H1 (cell line): ENCODE measurements at regions not wholly inside any gene's neighbourhood (a gene's known extent, or its start where the extent isn't known, plus 50 kb on each side); places are given as distances from the start of the nearest gene placed in this dataset.

Source experiments
- CTCF ChIA-PET: fragments of 300-600 bp; sonication (Branson Sonifier 250); formaldehyde crosslinking; loops from one replicate; lab custom pipeline; 2021; ENCODE audit not compliant: partially characterized antibody; lab: Charles Lee
- POLR2A ChIA-PET: fragments of 300-600 bp; sonication (Branson Sonifier 250); formaldehyde crosslinking; loops from one replicate; lab custom pipeline; 2021; ENCODE audit warnings: inconsistent platforms; ENCODE audit not compliant: partially characterized antibody; lab: Charles Lee
- DNase-seq, 2 experiments: peaks; one replicate each; pipeline versions ENCODE4 v3.0.0 to v3.0.0-alpha.2; 2010 to 2022; ENCODE audit warnings: low spot score in 2 of 2, low read depth in 1 of 2, mixed read lengths in 1 of 2
- FAIRE-seq: peaks from 2 replicates; lab custom pipeline; 2011; peaks lifted over from hg19 to GRCh38; lab: Jason Lieb, UNC
- H2AFZ ChIP-seq: 2 replicates; pipeline ENCODE4 v1.8.1; 2012; ENCODE audit warnings: low read length, inconsistent platforms
- H2AK5ac ChIP-seq: 2 replicates; pipeline ENCODE4 v1.6.1; 2013; ENCODE audit warnings: low read depth, low read length
- H2BK120ac ChIP-seq: replicated peaks from 2 replicates; pipeline ENCODE3; 2013; ENCODE audit warnings: low read depth, low read length, inconsistent platforms
- H2BK12ac ChIP-seq: 2 replicates; pipeline ENCODE4 v1.6.1; 2013; ENCODE audit warnings: low read depth, low read length
- H2BK15ac ChIP-seq: 2 replicates; pipeline ENCODE4 v1.6.1; 2013; ENCODE audit warnings: low read length
- H2BK20ac ChIP-seq: 2 replicates; pipeline ENCODE4 v1.6.1; 2013; ENCODE audit warnings: low read length
- H2BK5ac ChIP-seq: 2 replicates; pipeline ENCODE4 v1.6.1; 2013; ENCODE audit warnings: low read depth, low read length
- H3K14ac ChIP-seq: 2 replicates; pipeline ENCODE4 v1.6.1; 2013; ENCODE audit warnings: inconsistent platforms; ENCODE audit not compliant: insufficient read length
- H3K18ac ChIP-seq: 2 replicates; pipeline ENCODE4 v1.6.1; 2013; ENCODE audit warnings: low read length; ENCODE audit errors: extremely low read depth
- H3K23ac ChIP-seq: 2 replicates; pipeline ENCODE4 v1.6.1; 2013; ENCODE audit warnings: inconsistent platforms; ENCODE audit not compliant: insufficient read length
- H3K23me2 ChIP-seq: 2 replicates; pipeline ENCODE4 v1.6.1; 2013; ENCODE audit warnings: low read depth, low read length
- H3K27ac ChIP-seq: 2 replicates; pipeline ENCODE4 v1.6.1; 2011; ENCODE audit warnings: low read depth, low read length, inconsistent platforms
- H3K27me3 ChIP-seq, 4 experiments: replicated peaks in 1 of 4; 1 replicate in 1 of 4; 2 replicates in 3 of 4; pipeline versions ENCODE4 v1.6.1 to v1.8.1; 2011 to 2013; ENCODE audit warnings: low read length in 3 of 4, mild to moderate bottlenecking in 3 of 4, inconsistent platforms in 2 of 4, mixed read lengths in 2 of 4, moderate library complexity in 1 of 4; ENCODE audit not compliant: control insufficient read depth in 3 of 4, insufficient read depth in 3 of 4; ENCODE audit errors: extremely low read depth in 1 of 4
- H3K36me3 ChIP-seq, 4 experiments: 2 replicates each; pipeline versions ENCODE4 v1.6.1 to v1.8.1; 2011 to 2013; ENCODE audit warnings: mild to moderate bottlenecking in 4 of 4, low read length in 3 of 4, moderate library complexity in 2 of 4, control low read depth in 1 of 4, inconsistent platforms in 1 of 4; ENCODE audit not compliant: insufficient read depth in 4 of 4, control insufficient read depth in 2 of 4
- H3K4ac ChIP-seq: replicated peaks from 2 replicates; pipeline ENCODE3; 2013; ENCODE audit warnings: low read length, low read depth, mixed read lengths, inconsistent platforms; ENCODE audit not compliant: insufficient read length
- H3K4me1 ChIP-seq, 4 experiments: replicated peaks in 1 of 4; 1 replicate in 1 of 4; 2 replicates in 3 of 4; pipeline versions ENCODE4 v1.6.1 to v1.8.1; 2011 to 2013; ENCODE audit warnings: low read length in 3 of 4, inconsistent platforms in 2 of 4, mixed read lengths in 1 of 4; ENCODE audit not compliant: insufficient read depth in 4 of 4, control insufficient read depth in 3 of 4
- H3K4me2 ChIP-seq, 2 experiments: 2 replicates each; pipeline versions ENCODE4 v1.6.1 to v1.8.1; 2011 to 2013; ENCODE audit warnings: low read depth in 2 of 2, low read length in 2 of 2, control low read depth in 1 of 2, inconsistent platforms in 1 of 2, mild to moderate bottlenecking in 1 of 2; ENCODE audit not compliant: insufficient read depth in 1 of 2
- H3K4me3 ChIP-seq, 4 experiments: fragments of 200-600, 300-600 bp in 1 of 4; sonication (generic), shearing (Covaris generic), sonication (Bioruptor Twin) in 1 of 4; 2 replicates each; pipeline versions ENCODE4 v1.5.1 to v1.8.1; 2011 to 2016; ENCODE audit warnings: low read length in 4 of 4, low read depth in 3 of 4, control low read depth in 2 of 4, inconsistent platforms in 2 of 4, mild to moderate bottlenecking in 2 of 4, mixed read lengths in 1 of 4, moderate library complexity in 1 of 4; ENCODE audit not compliant: insufficient read depth in 2 of 4; ENCODE audit errors: extremely low read depth in 1 of 4
- H3K56ac ChIP-seq: replicated peaks from 2 replicates; pipeline ENCODE3; 2013; ENCODE audit warnings: low read depth, mild to moderate bottlenecking, mixed read lengths, low read length, inconsistent platforms; ENCODE audit not compliant: insufficient read length
- H3K79me1 ChIP-seq: 2 replicates; pipeline ENCODE4 v1.6.1; 2013; ENCODE audit warnings: low read depth, low read length, control low read depth
- H3K79me2 ChIP-seq, 2 experiments: 2 replicates each; pipeline versions ENCODE4 v1.6.1 to v1.8.1; 2012 to 2013; ENCODE audit warnings: low read length in 2 of 2, mild to moderate bottlenecking in 2 of 2, inconsistent platforms in 1 of 2; ENCODE audit not compliant: insufficient read depth in 2 of 2, control insufficient read depth in 1 of 2
- H3K9ac ChIP-seq, 4 experiments: replicated peaks in 1 of 4; 1 replicate in 1 of 4; 2 replicates in 3 of 4; pipeline versions ENCODE4 v1.6.1 to v1.8.1; 2011 to 2013; ENCODE audit warnings: low read depth in 3 of 4, low read length in 3 of 4, control low read depth in 2 of 4, mild to moderate bottlenecking in 2 of 4, moderate library complexity in 2 of 4, inconsistent platforms in 1 of 4; ENCODE audit errors: extremely low read depth in 1 of 4
- H3K9me3 ChIP-seq, 2 experiments: 2 replicates each; pipeline versions ENCODE4 v1.6.1 to v1.8.1; 2012 to 2013; ENCODE audit warnings: mild to moderate bottlenecking in 2 of 2, moderate library complexity in 2 of 2, control low read depth in 1 of 2, inconsistent platforms in 1 of 2, low read depth in 1 of 2, low read length in 1 of 2, mixed read lengths in 1 of 2; ENCODE audit not compliant: insufficient read depth in 2 of 2
- H4K20me1 ChIP-seq, 2 experiments: replicated peaks in 1 of 2; 2 replicates each; pipeline versions ENCODE3 to v1.8.1; 2011 to 2013; ENCODE audit warnings: inconsistent platforms in 2 of 2, low read length in 2 of 2, mild to moderate bottlenecking in 1 of 2; ENCODE audit not compliant: insufficient read depth in 2 of 2, control insufficient read depth in 1 of 2
- H4K5ac ChIP-seq: 2 replicates; pipeline ENCODE4 v1.6.1; 2013; ENCODE audit warnings: low read length, low read depth, mixed read lengths, inconsistent platforms; ENCODE audit not compliant: insufficient read length
- H4K8ac ChIP-seq: 2 replicates; pipeline ENCODE4 v1.8.0; 2013; ENCODE audit warnings: mild to moderate bottlenecking, moderate library complexity, low read length, inconsistent platforms; ENCODE audit not compliant: insufficient read depth; ENCODE audit errors: extremely low read depth
- H4K91ac ChIP-seq: replicated peaks from 2 replicates; pipeline ENCODE3; 2013; ENCODE audit warnings: low read length, mixed read lengths, inconsistent platforms; ENCODE audit not compliant: insufficient read length
- CBX8 ChIP-seq: fragments of 300-800, 300-1000 bp; sonication (generic); IDR thresholded peaks from 2 replicates; pipeline ENCODE4 v1.7.1; 2016; ENCODE audit warnings: low read depth, low read length, borderline replicate concordance
- CHD1 ChIP-seq: IDR thresholded peaks from 2 replicates; pipeline ENCODE4 v1.6.1; 2012; ENCODE audit warnings: low read depth, low read length, improper control_type of control experiment
- EGR1 ChIP-seq: IDR thresholded peaks from 2 replicates; pipeline ENCODE4 v1.6.1; 2011; ENCODE audit warnings: low read depth, low read length, borderline replicate concordance
- GABPA ChIP-seq: IDR thresholded peaks from 2 replicates; pipeline ENCODE4 v1.6.1; 2011; ENCODE audit warnings: mild to moderate bottlenecking, low read length, moderate library complexity, borderline replicate concordance; ENCODE audit not compliant: insufficient read depth
- HDAC6 ChIP-seq: IDR thresholded peaks from one replicate; pipeline ENCODE4 v1.7.1; 2012; ENCODE audit warnings: low read depth, mild to moderate bottlenecking, inconsistent platforms, low read length, moderate library complexity
- PHF8 ChIP-seq: fragments of 200-600 bp; sonication (generic); conservative IDR thresholded peaks from 2 replicates; pipeline ENCODE4 v1.7.1; 2012; ENCODE audit warnings: low read depth, mild to moderate bottlenecking, inconsistent platforms, low read length, moderate library complexity
- RAD21 ChIP-seq, 2 experiments: IDR thresholded peaks in 1 of 2; conservative IDR thresholded peaks in 1 of 2; 2 replicates each; pipeline ENCODE4 v1.6.1; 2011; ENCODE audit warnings: low read depth in 2 of 2, low read length in 2 of 2, improper control_type of control experiment in 1 of 2, inconsistent platforms in 1 of 2, mild to moderate bottlenecking in 1 of 2, moderate library complexity in 1 of 2
- SAP30 ChIP-seq: fragments of 300-600 bp; sonication (generic); IDR thresholded peaks from 2 replicates; pipeline ENCODE4 v1.7.1; 2012; ENCODE audit warnings: low read length, moderate library complexity, mild to moderate bottlenecking, inconsistent platforms; ENCODE audit not compliant: insufficient read depth, insufficient replicate concordance
- TCF12 ChIP-seq: IDR thresholded peaks from 2 replicates; pipeline ENCODE4 v1.6.1; 2011; ENCODE audit warnings: low read depth, mild to moderate bottlenecking, low read length
- WGBS, 2 experiments: shearing (Covaris generic) in 1 of 2; methylation state at CpG; one replicate each; pipeline versions ENCODE4 v1.1.6 to v1.1.7; 2013 to 2015; ENCODE audit warnings: low lambda C conversion rate in 2 of 2, mixed read lengths in 2 of 2, inconsistent platforms in 1 of 2, low coverage in 1 of 2, missing lambda C conversion rate in 1 of 2; ENCODE audit not compliant: insufficient replicate concordance in 2 of 2, insufficient coverage in 1 of 2, insufficient read length in 1 of 2; ENCODE audit errors: extremely low coverage in 1 of 2, missing lambda C conversion rate in 1 of 2; 5-methylcytosine and 5-hydroxymethylcytosine counted together
- TF ChIP-seq, protein P1 (sequence below): IDR thresholded peaks from 2 replicates; pipeline ENCODE4 v1.6.1; 2012; ENCODE audit warnings: low read length, inconsistent platforms
- TF ChIP-seq, protein P2 (sequence below): IDR thresholded peaks from 2 replicates; pipeline ENCODE4 v1.6.1; 2012; ENCODE audit warnings: inconsistent platforms

DNA sequence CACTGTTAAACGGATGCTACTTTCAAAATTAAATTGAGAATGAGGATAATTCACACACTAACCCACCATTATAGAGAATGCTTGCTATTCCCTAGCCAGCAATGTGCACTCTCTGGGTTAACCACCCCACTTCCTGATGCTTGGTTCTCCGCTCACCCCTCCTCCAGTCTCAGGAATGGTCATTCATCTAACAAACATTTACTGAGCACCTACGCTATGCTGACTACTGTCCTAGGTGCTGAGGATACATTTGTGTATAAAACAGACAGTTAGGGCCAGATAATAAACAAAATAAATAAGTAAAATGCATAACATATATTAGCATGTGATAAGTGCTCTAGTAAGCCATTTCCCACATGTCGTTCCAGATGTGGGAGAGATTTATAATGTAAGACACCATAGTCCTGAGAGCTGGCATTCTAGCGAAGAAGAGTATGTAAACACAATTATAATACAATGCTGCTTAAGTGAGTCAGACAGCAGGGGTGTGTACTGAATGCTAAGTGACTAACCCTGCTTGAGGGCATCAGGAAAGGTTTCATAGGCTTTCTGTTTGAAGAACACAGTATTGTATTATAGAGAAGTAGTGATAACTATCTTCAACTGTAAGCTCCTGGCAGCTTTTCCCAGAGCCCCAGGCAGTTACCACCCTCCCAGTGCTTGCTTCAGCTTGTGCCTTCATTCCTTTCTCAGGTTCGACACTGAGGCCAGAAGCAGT is 126.7 kb upstream of the CACHD1 start:
- Histone ChIP-seq H2BK15ac (no peak overlapping the region), H2AFZ (no peak overlapping the region), H3K4me3 (no peak overlapping the region), H3K36me3 (no peaks in the 10 kb centered on the region), H3K18ac (no peak overlapping the region), H3K4me1 (no peaks in the 10 kb centered on the region), H3K4ac (no peak overlapping the region), H2BK12ac (no peak overlapping the region), H3K79me2 (no peaks in the 10 kb centered on the region), H3K14ac (no peak overlapping the region), H3K23ac (no peak overlapping the region), H3K27me3 (no peaks in the 10 kb centered on the region), H2AK5ac (no peak overlapping the region), H3K4me2 (no peak overlapping the region), H2BK120ac (no peak overlapping the region), H3K9ac (no peak overlapping the region), H4K8ac (no peak overlapping the region), H3K56ac (no peak overlapping the region), H3K23me2 (no peaks in the 10 kb centered on the region; the same call in 1 of the 2 replicates), H4K20me1 (no peaks in the 10 kb centered on the region), H3K27ac (no peak overlapping the region), H4K91ac (no peak overlapping the region), H4K5ac (no peak overlapping the region), H3K9me3 (no peaks in the 10 kb centered on the region), H2BK5ac (no peak overlapping the region), H2BK20ac (no peak overlapping the region), H3K79me1 (no peaks in the 10 kb centered on the region)
- FAIRE-seq (no peak), DNase-seq (no peak)
- POLR2A ChIA-PET: no interaction called here
- 82% methylated on average over 6 of the region's 6 CpGs; no CpG with 5 or more reads in 1 of the 2 experiments for WGBS, 2 experiments
- CTCF ChIA-PET: no interaction called here
- no peak for TF ChIP-seq PHF8
- TF ChIP-seq EGR1: no peak
- TF ChIP-seq SAP30: no peak
- no peak for TF ChIP-seq RAD21 (IDR thresholded peaks at IDR 0.05 in 1 of 2, conservative IDR thresholded peaks at IDR 0.05 in 1 of 2; ENCODE audit: low read depth in 2 of 2, low read length in 2 of 2)
- no peak for TF ChIP-seq CBX8
- TF ChIP-seq, protein P1, sequence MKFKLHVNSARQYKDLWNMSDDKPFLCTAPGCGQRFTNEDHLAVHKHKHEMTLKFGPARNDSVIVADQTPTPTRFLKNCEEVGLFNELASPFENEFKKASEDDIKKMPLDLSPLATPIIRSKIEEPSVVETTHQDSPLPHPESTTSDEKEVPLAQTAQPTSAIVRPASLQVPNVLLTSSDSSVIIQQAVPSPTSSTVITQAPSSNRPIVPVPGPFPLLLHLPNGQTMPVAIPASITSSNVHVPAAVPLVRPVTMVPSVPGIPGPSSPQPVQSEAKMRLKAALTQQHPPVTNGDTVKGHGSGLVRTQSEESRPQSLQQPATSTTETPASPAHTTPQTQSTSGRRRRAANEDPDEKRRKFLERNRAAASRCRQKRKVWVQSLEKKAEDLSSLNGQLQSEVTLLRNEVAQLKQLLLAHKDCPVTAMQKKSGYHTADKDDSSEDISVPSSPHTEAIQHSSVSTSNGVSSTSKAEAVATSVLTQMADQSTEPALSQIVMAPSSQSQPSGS: no peak
- no peak for TF ChIP-seq GABPA
- TF ChIP-seq CHD1: no peak
- TF ChIP-seq HDAC6: no peak
- TF ChIP-seq, protein P2, sequence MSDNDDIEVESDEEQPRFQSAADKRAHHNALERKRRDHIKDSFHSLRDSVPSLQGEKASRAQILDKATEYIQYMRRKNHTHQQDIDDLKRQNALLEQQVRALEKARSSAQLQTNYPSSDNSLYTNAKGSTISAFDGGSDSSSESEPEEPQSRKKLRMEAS: no peak
- TF ChIP-seq TCF12: no peak
